Fibroblast of lung (primary cell): ENCODE measurements at regions not wholly inside any gene's neighbourhood (a gene's known extent, or its start where the extent isn't known, plus 50 kb on each side); places are given as distances from the start of the nearest gene placed in this dataset.

Source experiments
- DNase-seq, 2 donors: peaks; one replicate each; pipeline versions ENCODE4 v3.0.0 to v3.0.0-alpha.2; 2010; ENCODE audit warnings: low read depth in 2 of 2
- H2AFZ ChIP-seq: 2 replicates; pipeline ENCODE4 v1.5.1; 2012; ENCODE audit warnings: low read length, control low read depth, inconsistent platforms
- H3K27ac ChIP-seq: 2 replicates; pipeline ENCODE4 v1.5.1; 2011; ENCODE audit warnings: low read length, control low read depth; ENCODE audit not compliant: insufficient read depth
- H3K27me3 ChIP-seq: 2 replicates; pipeline ENCODE4 v1.5.1; 2011; ENCODE audit warnings: mild to moderate bottlenecking, low read length; ENCODE audit not compliant: control insufficient read depth, insufficient read depth
- H3K36me3 ChIP-seq: 2 replicates; pipeline ENCODE4 v1.5.1; 2011; ENCODE audit warnings: low read length; ENCODE audit not compliant: control insufficient read depth, insufficient read depth
- H3K4me1 ChIP-seq: 2 replicates; pipeline ENCODE4 v1.5.1; 2011; ENCODE audit warnings: low read length; ENCODE audit not compliant: control insufficient read depth, insufficient read depth; ENCODE audit errors: extremely low read depth
- H3K4me2 ChIP-seq: 2 replicates; pipeline ENCODE4 v1.5.1; 2011; ENCODE audit warnings: low read length, control low read depth; ENCODE audit not compliant: insufficient read depth; ENCODE audit errors: extremely low read depth
- H3K4me3 ChIP-seq, 4 experiments: fragments of 200-600 bp in 1 of 4; sonication (generic) in 1 of 4; replicated peaks in 1 of 4; 2 replicates each; pipeline ENCODE4 v1.5.1; 2011 to 2016; ENCODE audit warnings: low read length in 4 of 4, low read depth in 3 of 4, mild to moderate bottlenecking in 3 of 4, control low read depth in 2 of 4, inconsistent platforms in 1 of 4, mixed read lengths in 1 of 4; ENCODE audit not compliant: insufficient read depth in 1 of 4; ENCODE audit errors: control extremely low read depth in 1 of 4
- H3K79me2 ChIP-seq: 2 replicates; pipeline ENCODE4 v1.5.1; 2012; ENCODE audit warnings: mild to moderate bottlenecking, low read length, inconsistent platforms; ENCODE audit not compliant: control insufficient read depth, insufficient read depth
- H3K9ac ChIP-seq: 2 replicates; pipeline ENCODE4 v1.5.1; 2011; ENCODE audit warnings: mild to moderate bottlenecking, low read length, control low read depth; ENCODE audit not compliant: insufficient read depth
- H3K9me3 ChIP-seq: 2 replicates; pipeline ENCODE4 v1.5.1; 2012; ENCODE audit warnings: low read depth, low read length; ENCODE audit not compliant: control insufficient read depth, insufficient read depth
- H4K20me1 ChIP-seq: 2 replicates; pipeline ENCODE4 v1.5.1; 2011; ENCODE audit warnings: low read length; ENCODE audit not compliant: control insufficient read depth, insufficient read depth; ENCODE audit errors: extremely low read depth
- CTCF ChIP-seq, 2 donors: IDR thresholded peaks in 1 of 2; conservative IDR thresholded peaks in 1 of 2; 1 replicate in 1 of 2; 2 replicates in 1 of 2; pipeline ENCODE4 v1.5.1; 2011 to 2012; ENCODE audit warnings: low read length in 2 of 2, control low read depth in 1 of 2, inconsistent platforms in 1 of 2, low read depth in 1 of 2, mild to moderate bottlenecking in 1 of 2
- EZH2 ChIP-seq: IDR thresholded peaks from 2 replicates; pipeline ENCODE4 v1.5.1; 2012; ENCODE audit warnings: low read length, control low read depth, mild to moderate bottlenecking; ENCODE audit errors: missing control alignments

- H3K9ac ChIP-seq, result no peak overlapping the region
- H3K27ac ChIP-seq, result no peak overlapping the region
- no peak for DNase-seq
- no peak overlapping the region for H2AFZ ChIP-seq
- H3K4me1 ChIP-seq, result no peaks in the 10 kb centered on the region
- no peaks in the 10 kb centered on the region for H3K9me3 ChIP-seq
- TF ChIP-seq CTCF (conservative IDR thresholded peaks at IDR 0.05 in 1 of 2, IDR thresholded peaks at IDR 0.05 in 1 of 2; ENCODE audit: low read depth in 1 of 2, low read length in 2 of 2) (no peak), EZH2 (no peak)
- no peak overlapping the region for H3K4me3 ChIP-seq
- H3K79me2 ChIP-seq, result no peaks in the 10 kb centered on the region
- H3K36me3 ChIP-seq, result no peaks in the 10 kb centered on the region
- no peaks in the 10 kb centered on the region for H4K20me1 ChIP-seq
- no peaks in the 10 kb centered on the region for H3K27me3 ChIP-seq
- H3K4me2 ChIP-seq, result no peak overlapping the region
Measured at GRCh38 chr4:38364383-38364963, 299.5 kb upstream of the KLF3 start.

DNA sequence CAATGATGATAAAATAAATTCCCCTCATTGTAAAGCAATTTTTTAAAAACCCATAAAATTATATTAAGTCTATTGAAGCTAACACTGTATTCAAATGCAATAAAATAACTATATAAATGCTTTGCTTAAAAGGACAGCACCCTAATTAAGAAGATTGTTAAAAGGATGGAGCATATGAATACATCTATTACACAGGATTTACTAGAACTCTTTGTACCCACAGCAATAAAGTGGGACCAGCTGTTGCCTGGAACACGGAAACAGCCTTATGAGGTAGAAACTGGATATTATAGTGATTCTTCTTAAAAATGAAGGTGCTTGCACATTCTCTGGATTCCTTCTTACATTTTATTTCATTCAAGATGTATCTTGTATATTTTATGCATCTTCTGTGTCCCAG is 298.7 kb upstream of the KLF3 start:
- Histone ChIP-seq H4K20me1 (no peaks in the 10 kb centered on the region), H3K4me2 (no peak overlapping the region), H3K9me3 (no peaks in the 10 kb centered on the region), H3K27me3 (no peaks in the 10 kb centered on the region), H3K36me3 (no peaks in the 10 kb centered on the region), H2AFZ (no peak overlapping the region), H3K4me3 (no peak overlapping the region), H3K27ac (no peak overlapping the region), H3K79me2 (no peaks in the 10 kb centered on the region), H3K9ac (no peak overlapping the region), H3K4me1 (no peaks in the 10 kb centered on the region)
- TF ChIP-seq CTCF (conservative IDR thresholded peaks at IDR 0.05 in 1 of 2, IDR thresholded peaks at IDR 0.05 in 1 of 2; ENCODE audit: low read depth in 1 of 2, low read length in 2 of 2) (no peak), EZH2 (no peak)
- no peak for DNase-seq

GRCh38 chr4:38365748-38366310 is 298.2 kb upstream of the KLF3 start:
- H3K27ac ChIP-seq, result no peak overlapping the region
- H4K20me1 ChIP-seq, result no peaks in the 10 kb centered on the region
- H3K36me3 ChIP-seq, result no peaks in the 10 kb centered on the region
- no peak for TF ChIP-seq CTCF (conservative IDR thresholded peaks at IDR 0.05 in 1 of 2, IDR thresholded peaks at IDR 0.05 in 1 of 2; ENCODE audit: low read depth in 1 of 2, low read length in 2 of 2)
- no peak for TF ChIP-seq EZH2
- H3K79me2 ChIP-seq, result no peaks in the 10 kb centered on the region
- no peak overlapping the region for H2AFZ ChIP-seq
- H3K4me1 ChIP-seq, result no peaks in the 10 kb centered on the region
- no peak overlapping the region for H3K4me3 ChIP-seq
- no peak overlapping the region for H3K4me2 ChIP-seq
- no peak overlapping the region for H3K9ac ChIP-seq
- no peaks in the 10 kb centered on the region for H3K27me3 ChIP-seq
- DNase-seq, result no peak
- no peaks in the 10 kb centered on the region for H3K9me3 ChIP-seq
